SK-N-SH (cell line): ENCODE measurements at regions not wholly inside any gene's neighbourhood (a gene's known extent, or its start where the extent isn't known, plus 50 kb on each side); places are given as distances from the start of the nearest gene placed in this dataset.

Experiments used
- EZH2phosphoT487 ChIP-seq: fragments of 200-600 bp; sonication (generic); IDR thresholded peaks from 2 replicates; pipeline ENCODE4 v1.6.1; 2017; ENCODE audit warnings: low read depth, mixed run types, mild to moderate bottlenecking, antibody characterized with exemption, moderate library complexity, borderline replicate concordance
- NRF1 ChIP-seq: IDR thresholded peaks from 2 replicates; pipeline ENCODE4 v1.6.1; 2012; ENCODE audit warnings: low read depth, mild to moderate bottlenecking, low read length
- POLR2AphosphoS5 ChIP-seq: IDR thresholded peaks from 2 replicates; pipeline ENCODE4 v1.6.1; 2012; ENCODE audit warnings: low read depth, low read length
- RAD21 ChIP-seq: IDR thresholded peaks from 2 replicates; pipeline ENCODE4 v1.6.1; 2012; ENCODE audit warnings: mild to moderate bottlenecking, low read length
- SMC3 ChIP-seq: IDR thresholded peaks from 2 replicates; pipeline ENCODE4 v1.6.1; 2012; ENCODE audit warnings: low read depth, low read length, improper control_type of control experiment
- USF2 ChIP-seq: fragments of 150-350 bp; IDR thresholded peaks from 2 replicates; pipeline ENCODE4 v1.6.1; 2017; ENCODE audit warnings: antibody characterized with exemption, low read length, low read depth, borderline replicate concordance
- TF ChIP-seq, protein P1 (sequence below): fragments of 200-600 bp; sonication (generic); IDR thresholded peaks from 2 replicates; pipeline ENCODE4 v1.6.1; 2017; ENCODE audit warnings: antibody characterized with exemption, mild to moderate bottlenecking, moderate library complexity

GRCh38 chr6:145118224-145118623, 617.1 kb downstream of the EPM2A start:
- TF ChIP-seq, protein P1, sequence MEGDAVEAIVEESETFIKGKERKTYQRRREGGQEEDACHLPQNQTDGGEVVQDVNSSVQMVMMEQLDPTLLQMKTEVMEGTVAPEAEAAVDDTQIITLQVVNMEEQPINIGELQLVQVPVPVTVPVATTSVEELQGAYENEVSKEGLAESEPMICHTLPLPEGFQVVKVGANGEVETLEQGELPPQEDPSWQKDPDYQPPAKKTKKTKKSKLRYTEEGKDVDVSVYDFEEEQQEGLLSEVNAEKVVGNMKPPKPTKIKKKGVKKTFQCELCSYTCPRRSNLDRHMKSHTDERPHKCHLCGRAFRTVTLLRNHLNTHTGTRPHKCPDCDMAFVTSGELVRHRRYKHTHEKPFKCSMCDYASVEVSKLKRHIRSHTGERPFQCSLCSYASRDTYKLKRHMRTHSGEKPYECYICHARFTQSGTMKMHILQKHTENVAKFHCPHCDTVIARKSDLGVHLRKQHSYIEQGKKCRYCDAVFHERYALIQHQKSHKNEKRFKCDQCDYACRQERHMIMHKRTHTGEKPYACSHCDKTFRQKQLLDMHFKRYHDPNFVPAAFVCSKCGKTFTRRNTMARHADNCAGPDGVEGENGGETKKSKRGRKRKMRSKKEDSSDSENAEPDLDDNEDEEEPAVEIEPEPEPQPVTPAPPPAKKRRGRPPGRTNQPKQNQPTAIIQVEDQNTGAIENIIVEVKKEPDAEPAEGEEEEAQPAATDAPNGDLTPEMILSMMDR: no peak
- TF ChIP-seq EZH2phosphoT487 (no peak), NRF1 (no peak), USF2 (no peak), RAD21 (no peak), POLR2AphosphoS5 (no peak), SMC3 (no peak)
